ENCODE measurements at regions not wholly inside any gene's neighbourhood (a gene's known extent, or its start where the extent isn't known, plus 50 kb on each side); places are given as distances from the start of the nearest gene placed in this dataset.
A peak's percentile ranks its signal among the peaks of the same experiment; 100 is the strongest.
"Not testable (repeated sequence)": the region's sequence is repeated elsewhere in the genome, so short reads cannot be mapped to it uniquely, and the experiment has no call there.

GRCh38 chr3:89946884-89947283 is 839.5 kb downstream of the EPHA3 start:
- DNase-seq: no peak

DNA sequence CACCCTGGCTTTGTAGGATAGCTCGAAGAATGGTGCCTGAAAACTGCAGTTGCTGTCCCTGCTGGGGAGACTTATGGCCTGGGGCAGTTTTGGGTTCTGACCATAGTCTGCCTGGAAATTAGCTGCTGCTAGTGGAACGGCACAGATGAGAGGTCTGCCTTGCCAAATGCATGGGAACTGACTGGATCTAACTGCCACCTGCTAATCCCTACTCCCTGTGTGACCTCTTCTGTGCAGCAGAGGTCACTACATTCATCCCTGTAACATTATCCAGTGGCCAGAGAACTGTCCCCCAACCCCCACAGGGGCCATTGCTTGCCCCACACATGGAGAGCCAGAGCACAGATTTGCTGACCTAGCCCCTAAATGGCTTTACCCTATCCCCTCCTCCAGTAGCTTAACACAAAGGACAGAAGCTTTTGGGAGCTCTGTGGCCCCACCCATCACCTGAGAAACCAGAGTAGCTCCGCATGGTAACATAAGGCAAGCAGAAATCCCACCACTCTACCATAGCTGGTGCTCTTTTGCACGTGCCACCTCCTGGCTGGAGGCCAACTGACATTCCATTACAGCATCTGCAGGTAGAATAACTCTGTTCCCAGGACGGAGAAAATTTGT is 840.0 kb downstream of the EPHA3 start:
- DNase-seq: no peak

GRCh38 chr3:89948008-89948407 is 840.6 kb downstream of the EPHA3 start:
- no peak for DNase-seq

DNA sequence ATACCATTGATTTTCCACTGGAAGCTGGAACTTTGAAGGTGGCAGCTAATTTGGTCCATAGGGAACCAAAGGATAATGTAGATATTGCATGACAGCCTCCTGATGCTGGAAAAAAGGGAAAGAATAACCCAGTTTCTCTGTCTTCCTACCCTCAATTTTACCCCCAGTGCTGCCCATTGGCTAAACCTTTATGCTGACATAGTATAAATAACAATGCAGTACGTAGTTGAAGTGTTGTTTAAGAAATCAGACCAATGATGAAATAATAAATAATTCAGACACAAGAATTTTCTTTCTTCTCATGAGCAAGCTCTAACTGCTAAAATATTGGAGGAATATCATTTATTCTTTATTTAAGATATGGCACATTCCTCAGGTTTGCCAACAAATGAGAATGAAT is 843.4 kb downstream of the EPHA3 start:
- DNase-seq: no peak

GRCh38 chr3:89954137-89954536 is 846.7 kb downstream of the EPHA3 start:
- no peak for DNase-seq

DNA sequence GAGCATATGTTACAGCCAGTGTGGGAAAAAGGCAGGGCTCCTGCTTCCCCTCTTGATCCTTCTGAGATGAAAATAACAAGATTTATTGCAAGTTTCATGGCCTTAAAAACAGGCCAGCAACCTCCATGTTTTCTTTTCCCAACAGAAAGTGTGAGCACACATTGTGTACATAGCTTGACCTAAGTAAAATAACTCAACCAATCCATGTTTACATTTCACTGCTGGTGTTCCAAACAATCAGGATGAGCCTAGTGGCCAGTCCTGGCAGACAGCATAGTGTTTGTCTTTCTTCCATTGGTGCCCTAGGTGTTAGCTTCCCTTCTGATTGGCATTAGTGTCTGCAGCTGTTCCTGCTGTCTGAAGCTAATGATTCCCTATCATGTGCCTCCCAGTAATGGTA is 847.7 kb downstream of the EPHA3 start:
- no peak for DNase-seq

DNA sequence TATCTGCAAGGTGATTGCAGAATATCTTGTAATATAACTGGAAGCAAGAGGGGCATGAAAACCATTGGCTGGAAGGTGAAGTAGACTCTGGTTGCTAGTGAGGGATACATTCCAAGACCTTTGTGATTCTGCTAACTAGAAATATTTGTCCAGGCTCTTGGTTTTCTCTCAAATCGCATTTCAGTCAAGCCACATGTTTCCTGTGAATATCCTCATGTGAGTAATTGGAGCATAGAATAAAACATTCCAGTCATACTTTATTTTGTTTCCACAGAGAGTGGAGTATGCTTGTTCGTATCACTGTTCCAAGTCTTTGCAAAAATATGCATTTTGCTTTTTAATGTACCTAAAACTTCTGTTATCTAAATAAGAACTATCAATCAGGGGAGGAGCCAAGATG is 850.0 kb downstream of the EPHA3 start:
- DNase-seq: no peak

DNA sequence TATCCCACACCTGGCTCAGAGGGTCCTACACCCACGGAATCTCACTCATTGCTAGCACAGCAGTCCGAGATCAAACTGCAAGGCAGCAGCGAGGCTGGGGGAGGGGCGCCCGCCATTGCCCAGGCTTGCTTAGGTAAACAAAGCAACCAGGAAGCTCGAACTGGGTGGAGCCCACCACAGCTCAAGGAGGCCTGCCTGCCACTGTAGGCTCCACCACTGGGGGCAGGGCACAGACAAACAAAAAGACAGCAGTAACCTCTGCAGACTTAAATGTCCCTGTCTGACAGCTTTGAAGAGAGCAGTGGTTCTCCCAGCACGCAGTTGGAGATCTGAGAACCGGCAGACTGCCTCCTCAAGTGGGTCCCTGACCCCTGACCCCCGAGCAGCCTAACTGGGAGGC is 850.7 kb downstream of the EPHA3 start:
- not testable (repeated sequence) for DNase-seq

GRCh38 chr3:89964347-89964746 is 856.9 kb downstream of the EPHA3 start:
- DNase-seq: no peak

GRCh38 chr3:89966877-89967665 is 859.6 kb downstream of the EPHA3 start:
- no peak for DNase-seq

DNA sequence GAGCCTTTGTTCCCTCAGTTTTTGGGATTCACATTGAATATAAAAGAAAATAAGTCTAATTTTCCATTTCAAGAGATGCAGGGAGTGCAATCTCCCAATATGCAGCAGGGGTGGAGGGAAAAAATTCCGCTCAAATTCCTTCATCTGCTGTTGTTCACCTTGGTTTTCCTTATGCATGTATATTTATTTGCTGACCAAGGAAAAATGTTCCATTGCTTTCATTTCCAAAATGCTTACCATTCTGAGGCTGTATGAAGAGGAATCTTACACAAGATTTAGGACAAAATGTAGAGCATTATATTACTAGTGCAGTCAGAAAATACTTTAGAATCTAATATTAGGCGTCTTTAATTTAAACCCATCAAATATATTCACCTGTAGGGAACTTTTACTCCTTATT is 863.9 kb downstream of the EPHA3 start:
- no peak for DNase-seq

- DNase-seq: no peak
These were observed 865.7 kb downstream of the EPHA3 start for GRCh38 chr3:89973156-89973555.

GRCh38 chr3:89974903-89975519 is 867.6 kb downstream of the EPHA3 start:
- DNase-seq: no peak

DNA sequence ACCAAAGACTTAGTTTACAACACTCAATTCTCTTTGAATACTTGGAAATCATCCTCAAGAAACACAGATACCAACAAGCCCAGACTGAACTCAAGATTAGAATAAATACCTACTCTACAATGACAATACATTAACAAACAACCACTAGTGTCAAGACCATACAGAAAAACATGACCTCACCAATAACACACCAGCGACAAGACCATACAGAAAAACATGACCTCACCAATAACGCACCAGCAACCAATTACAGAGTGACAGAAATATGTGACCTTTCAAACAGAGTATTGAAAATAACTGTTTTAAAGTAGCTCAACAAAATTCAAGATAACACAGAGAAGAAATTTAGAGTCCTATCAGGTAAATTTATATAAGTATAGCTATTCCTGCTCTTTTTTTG is 876.0 kb downstream of the EPHA3 start:
- DNase-seq: no peak

DNA sequence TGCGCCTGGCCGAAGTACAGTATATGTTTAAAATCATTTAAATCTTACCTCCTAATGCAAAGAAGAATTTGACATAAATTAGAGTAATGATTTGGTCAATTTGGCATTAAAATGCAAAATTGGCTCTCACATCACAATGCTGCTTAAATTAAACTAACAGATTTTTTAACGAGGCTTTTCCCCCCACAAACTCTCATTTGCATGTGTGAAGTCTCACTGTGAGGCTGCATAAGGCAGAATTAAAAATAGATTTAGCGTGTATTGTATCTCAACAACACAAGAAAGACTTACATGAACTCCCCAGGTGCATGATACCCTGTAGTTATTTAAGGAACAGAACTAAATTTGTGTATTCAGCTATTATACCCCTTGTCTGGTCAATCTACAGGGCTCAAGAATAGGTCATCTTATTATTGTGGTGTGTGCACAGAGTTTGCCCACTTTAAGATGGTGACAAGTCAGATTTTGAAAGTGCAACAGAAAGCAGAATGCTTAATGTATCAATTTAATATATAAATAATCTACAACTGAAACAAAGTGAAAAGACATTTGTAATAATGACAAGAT is 897.9 kb downstream of the EPHA3 start:
- DNase-seq: no peak

GRCh38 chr3:90007778-90008499 is 900.5 kb downstream of the EPHA3 start:
- DNase-seq: peak; percentile 59

DNA sequence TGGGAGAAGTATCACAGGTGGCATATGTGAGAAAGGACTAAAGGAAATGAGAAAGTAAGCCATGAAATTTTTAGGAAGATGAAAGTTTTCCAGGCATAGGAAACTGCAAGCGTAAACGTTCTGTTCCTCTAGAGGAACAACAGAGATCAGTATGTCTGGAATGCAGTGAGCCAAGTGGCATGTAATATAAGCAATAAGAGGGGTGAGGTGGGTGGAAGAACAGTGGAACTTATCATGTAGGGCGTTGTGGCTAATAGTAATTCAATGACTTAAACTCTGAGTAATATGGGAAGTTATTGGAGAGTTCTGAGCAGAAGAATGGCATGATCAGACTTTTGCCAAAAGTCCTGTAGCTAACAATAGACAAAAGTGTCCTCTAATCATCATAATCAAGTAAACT is 902.9 kb downstream of the EPHA3 start:
- DNase-seq: no peak

GRCh38 chr3:90011131-90011530 is 903.7 kb downstream of the EPHA3 start:
- DNase-seq: no peak

- DNase-seq: no peak
These were observed 904.2 kb downstream of the EPHA3 start for GRCh38 chr3:90011596-90011995.

DNA sequence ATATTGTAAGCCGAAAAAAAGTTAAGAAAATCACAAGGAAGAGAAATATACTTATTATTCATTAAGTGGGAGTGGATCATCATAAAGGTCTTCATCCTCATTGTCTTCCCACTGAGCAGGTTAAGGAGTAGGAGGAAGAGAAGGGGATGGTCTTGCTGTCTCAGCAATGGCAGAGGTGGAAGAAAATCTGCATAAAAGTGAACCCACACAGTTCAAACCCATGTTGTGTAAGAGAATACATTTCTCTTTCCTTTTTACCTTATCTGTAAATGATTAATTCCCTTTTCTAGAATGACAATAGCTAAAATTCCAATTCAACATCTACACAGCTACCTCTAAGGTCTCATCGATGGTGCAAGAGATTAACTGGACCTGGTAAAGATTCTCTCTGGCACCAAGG is 904.6 kb downstream of the EPHA3 start:
- DNase-seq: no peak

DNA sequence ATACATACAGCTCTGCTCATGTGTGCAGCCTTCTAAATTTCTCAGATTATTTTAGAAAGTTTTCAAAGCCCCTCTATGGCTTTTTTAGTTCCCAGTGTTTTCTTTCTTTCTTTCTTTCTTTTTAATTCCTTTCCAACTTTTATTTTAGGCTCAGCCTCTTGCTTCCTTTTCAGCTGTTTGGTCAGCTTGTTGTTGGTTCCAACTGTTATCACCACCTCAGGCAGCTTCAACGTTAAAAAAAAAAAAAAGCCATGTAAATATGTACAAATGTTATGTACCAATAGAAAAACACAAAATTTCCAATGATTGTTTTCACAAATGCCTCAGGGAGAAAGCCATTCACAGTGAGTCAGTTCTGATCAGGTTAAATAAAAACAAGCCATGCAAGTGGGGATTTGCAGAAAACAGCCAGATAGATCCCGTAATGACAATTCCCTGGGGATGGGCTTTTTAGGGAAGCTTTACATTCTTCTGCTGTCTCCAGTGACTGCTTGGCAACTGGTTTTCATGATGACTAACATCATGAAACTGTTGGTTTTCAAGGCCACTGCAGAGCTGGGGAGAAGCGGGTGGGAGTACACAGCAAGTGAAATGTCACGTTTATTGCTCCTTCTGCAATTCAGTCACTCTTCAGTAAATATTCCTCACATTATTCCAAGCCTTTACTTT is 908.4 kb downstream of the EPHA3 start:
- peak; percentile 2 for DNase-seq

GRCh38 chr3:90016555-90016954 is 909.1 kb downstream of the EPHA3 start:
- DNase-seq: no peak

DNA sequence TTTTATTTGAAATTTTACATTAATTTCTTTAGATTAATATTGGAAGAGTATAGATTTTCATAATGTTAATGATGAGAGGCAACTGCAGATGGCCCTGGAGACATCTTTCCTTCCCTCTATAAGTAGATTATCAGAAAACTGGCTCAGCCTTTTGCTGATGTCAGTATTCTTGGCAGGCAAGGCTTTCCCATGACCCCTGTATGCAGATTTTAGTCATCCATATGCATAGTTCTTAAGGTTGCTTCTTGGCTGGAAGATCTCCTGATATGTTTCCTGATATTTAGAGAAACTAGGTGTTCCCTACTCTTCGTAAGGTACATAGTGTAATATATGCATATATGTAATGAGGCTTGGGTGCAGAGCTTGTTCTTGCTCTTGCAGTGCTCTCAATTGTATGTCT is 911.4 kb downstream of the EPHA3 start:
- DNase-seq: no peak

All from NCI-H446 treated with DMSO at 0.1 percent for 48 hours (cell line).